ENCODE measurements at regions not wholly inside any gene's neighbourhood (a gene's known extent, or its start where the extent isn't known, plus 50 kb on each side); places are given as distances from the start of the nearest gene placed in this dataset.

DNA sequence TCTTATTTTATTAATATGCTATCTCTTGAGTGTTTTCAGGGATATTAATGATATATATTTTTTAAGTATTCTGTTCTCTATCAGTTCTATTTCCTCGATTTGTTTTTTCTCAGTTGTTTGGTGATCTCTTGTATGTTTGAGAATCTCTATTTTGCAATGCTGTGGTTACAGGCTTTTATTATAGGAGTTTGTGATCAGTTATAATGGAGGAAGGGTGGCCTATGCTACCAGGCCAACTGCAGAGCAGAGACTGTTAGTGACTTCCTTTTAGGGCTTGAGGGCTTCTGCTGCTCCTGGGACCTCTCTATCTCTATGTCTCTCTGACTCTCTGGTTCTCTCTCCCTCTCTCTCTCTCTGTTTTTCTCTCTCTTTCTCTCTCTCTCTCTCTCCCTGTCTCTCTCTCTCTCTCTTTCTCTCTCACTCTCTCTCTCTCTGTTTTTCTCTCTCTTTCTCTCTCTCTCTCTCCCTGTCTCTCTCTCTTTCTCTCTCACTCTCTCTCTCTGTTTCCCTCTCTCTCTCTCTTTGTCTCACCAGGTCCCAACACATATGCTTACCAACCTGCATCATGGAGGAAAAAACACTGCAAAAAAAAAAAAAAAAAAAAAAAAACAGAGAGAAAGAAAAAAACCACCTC lies 69.4 kb upstream of the CAV2 start:
- H3K4me1 Mint-ChIP-seq, result no peaks in the 10 kb centered on the region
- no peaks in the 10 kb centered on the region for H3K27me3 Mint-ChIP-seq (ENCODE audit: low read depth)
- no peak overlapping the region for H2BK15ac ChIP-seq (ENCODE audit: low read depth, low read length)
- no peak overlapping the region for H3K4ac ChIP-seq (ENCODE audit: low read depth, low read length)
- no CpG with 5 or more reads among the region's 1 CpG for WGBS (ENCODE audit: extremely low coverage, insufficient read length, low lambda C conversion rate)
- no peaks in the 10 kb centered on the region for H3K9me3 Mint-ChIP-seq
- no peak overlapping the region for H3K23ac ChIP-seq (ENCODE audit: insufficient read length, low read depth, low read length)
- H3K27ac ChIP-seq (ENCODE audit: insufficient read length, low read depth, low read length), result no peak overlapping the region
- no peaks in the 10 kb centered on the region for H3K36me3 Mint-ChIP-seq (ENCODE audit: insufficient read depth in 1 of 3, low read depth in 3 of 3)
- H3K14ac ChIP-seq (ENCODE audit: insufficient read depth, low read length), result no peak overlapping the region
- H3K79me2 ChIP-seq (ENCODE audit: insufficient read depth, low read length), result no peaks in the 10 kb centered on the region; the same call in 1 of the 2 replicates
- no peak overlapping the region for H3K4me2 ChIP-seq (ENCODE audit: insufficient read depth, insufficient read length, low read length)
- DNase-seq, result no peak
- H2AK5ac ChIP-seq (ENCODE audit: insufficient read length, low read length), result no peak overlapping the region
- TF ChIP-seq, protein P1, sequence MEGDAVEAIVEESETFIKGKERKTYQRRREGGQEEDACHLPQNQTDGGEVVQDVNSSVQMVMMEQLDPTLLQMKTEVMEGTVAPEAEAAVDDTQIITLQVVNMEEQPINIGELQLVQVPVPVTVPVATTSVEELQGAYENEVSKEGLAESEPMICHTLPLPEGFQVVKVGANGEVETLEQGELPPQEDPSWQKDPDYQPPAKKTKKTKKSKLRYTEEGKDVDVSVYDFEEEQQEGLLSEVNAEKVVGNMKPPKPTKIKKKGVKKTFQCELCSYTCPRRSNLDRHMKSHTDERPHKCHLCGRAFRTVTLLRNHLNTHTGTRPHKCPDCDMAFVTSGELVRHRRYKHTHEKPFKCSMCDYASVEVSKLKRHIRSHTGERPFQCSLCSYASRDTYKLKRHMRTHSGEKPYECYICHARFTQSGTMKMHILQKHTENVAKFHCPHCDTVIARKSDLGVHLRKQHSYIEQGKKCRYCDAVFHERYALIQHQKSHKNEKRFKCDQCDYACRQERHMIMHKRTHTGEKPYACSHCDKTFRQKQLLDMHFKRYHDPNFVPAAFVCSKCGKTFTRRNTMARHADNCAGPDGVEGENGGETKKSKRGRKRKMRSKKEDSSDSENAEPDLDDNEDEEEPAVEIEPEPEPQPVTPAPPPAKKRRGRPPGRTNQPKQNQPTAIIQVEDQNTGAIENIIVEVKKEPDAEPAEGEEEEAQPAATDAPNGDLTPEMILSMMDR (conservative IDR thresholded peaks at IDR 0.05), result no peak
- H3K4me3 Mint-ChIP-seq, result no peak overlapping the region
- no peak overlapping the region for H3T11ph ChIP-seq (ENCODE audit: low read length)
- H3K18ac ChIP-seq (ENCODE audit: insufficient read length, low read depth, low read length), result no peak overlapping the region
- no peaks in the 10 kb centered on the region for H3K9me3 ChIP-seq (ENCODE audit: control insufficient read depth, low read depth, low read length)
- peak overlapping the region in 1 of 3 experiments; percentile 56; a peak in 3 of 7 replicates for H3K27ac Mint-ChIP-seq
- H2BK5ac ChIP-seq (ENCODE audit: insufficient read length, low read length), result no peak overlapping the region
- H4K91ac ChIP-seq (ENCODE audit: insufficient read length, low read depth, low read length), result no peak overlapping the region
- H3K56ac ChIP-seq (ENCODE audit: insufficient read length, low read depth, low read length), result no peak overlapping the region
- no peaks in the 10 kb centered on the region for H3K23me2 ChIP-seq (ENCODE audit: insufficient read length, low read depth, low read length, poor library complexity, severe bottlenecking)
- no peaks in the 10 kb centered on the region for H4K20me1 ChIP-seq (ENCODE audit: control insufficient read depth, insufficient read depth, insufficient read length)
- no peaks in the 10 kb centered on the region for H3K4me1 ChIP-seq (ENCODE audit: insufficient read depth, low read length)
- H3K27me3 ChIP-seq (ENCODE audit: insufficient read depth, low read length), result no peaks in the 10 kb centered on the region
- H2BK12ac ChIP-seq (ENCODE audit: insufficient read length, low read depth, low read length), result no peak overlapping the region
- H2AFZ ChIP-seq (ENCODE audit: low read length), result no peak overlapping the region
- H4K8ac ChIP-seq (replicated peaks; ENCODE audit: insufficient read length, low read depth, low read length), result no peak overlapping the region
- H3K79me1 ChIP-seq (ENCODE audit: insufficient read depth, low read depth, low read length, poor library complexity, severe bottlenecking), result no peaks in the 10 kb centered on the region
- no peak overlapping the region for H2BK20ac ChIP-seq (ENCODE audit: low read depth, low read length, poor library complexity, severe bottlenecking)
- H3K9ac ChIP-seq (ENCODE audit: extremely low read depth, insufficient read length, low read length), result no peak overlapping the region
- no peak overlapping the region for H2BK120ac ChIP-seq (ENCODE audit: low read depth, low read length, poor library complexity, severe bottlenecking)
- no peak overlapping the region for H4K5ac ChIP-seq (ENCODE audit: insufficient read length, low read depth, low read length)

All from H9 (cell line).